Effector memory CD8-positive, alpha-beta T cell (primary cell): ENCODE measurements at regions not wholly inside any gene's neighbourhood (a gene's known extent, or its start where the extent isn't known, plus 50 kb on each side); places are given as distances from the start of the nearest gene placed in this dataset.
A peak's percentile ranks its signal among the peaks of the same experiment; 100 is the strongest.

Experiments used
- ATAC-seq: fragments of 150-1000 bp; cut with Tn5 transposase; replicated peaks from 2 replicates; pipeline ENCODE4 v1.10.0; 2021; ENCODE audit warnings: mild to moderate bottlenecking, moderate library complexity
- DNase-seq, 3 experiments: peaks; one replicate each; pipeline ENCODE4 v3.0.0; 2021
- H3K27ac Mint-ChIP-seq, 2 donors: one replicate each; pipeline ENCODE4 v1.8.0; 2022; ENCODE audit warnings: mild to moderate bottlenecking in 2 of 2, mixed read lengths in 2 of 2, moderate library complexity in 2 of 2
- H3K27me3 Mint-ChIP-seq, 2 donors: one replicate each; pipeline ENCODE4 v1.8.0; 2022; ENCODE audit warnings: mixed read lengths in 2 of 2
- H3K36me3 Mint-ChIP-seq: one replicate; pipeline ENCODE4 v1.8.0; 2022; ENCODE audit warnings: mild to moderate bottlenecking, moderate library complexity, mixed read lengths; ENCODE audit not compliant: insufficient read depth
- H3K4me1 Mint-ChIP-seq, 2 donors: one replicate each; pipeline ENCODE4 v1.8.0; 2022; ENCODE audit warnings: low read depth in 2 of 2, mixed read lengths in 2 of 2
- H3K4me3 Mint-ChIP-seq, 2 donors: one replicate each; pipeline ENCODE4 v1.8.0; 2022; ENCODE audit warnings: mild to moderate bottlenecking in 2 of 2, mixed read lengths in 2 of 2, moderate library complexity in 2 of 2
- H3K9me3 Mint-ChIP-seq, 2 donors: one replicate each; pipeline ENCODE4 v1.8.0; 2022; ENCODE audit warnings: mixed read lengths in 2 of 2

DNA sequence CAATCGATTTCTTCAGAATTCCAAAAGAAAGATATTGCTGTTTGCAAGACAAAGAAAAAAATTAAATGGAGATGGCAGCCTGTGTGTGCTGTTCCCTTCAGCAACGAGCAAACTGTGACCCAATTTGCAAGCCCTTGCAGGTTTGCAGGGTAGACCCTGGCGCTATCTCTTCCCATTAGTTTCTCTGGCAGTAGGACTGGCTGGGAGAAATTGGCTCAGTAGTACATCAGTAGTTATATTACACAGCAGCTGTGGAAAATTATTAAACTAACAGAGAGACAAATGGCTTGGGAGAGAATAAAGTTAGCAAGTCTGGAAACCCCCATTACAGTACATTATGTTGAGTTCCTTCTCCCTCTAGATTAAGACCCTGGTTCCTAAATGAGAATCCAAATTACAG is 116.4 kb upstream of the ITGB1 start:
- H3K4me1 Mint-ChIP-seq: peaks cover 2 to 3% of the 10 kb centered on the region in 2 donors
- H3K27ac Mint-ChIP-seq: no peak overlapping the region
- no peak overlapping the region for H3K4me3 Mint-ChIP-seq
- DNase-seq: no peak
- no peak for ATAC-seq
- H3K9me3 Mint-ChIP-seq: no peaks in the 10 kb centered on the region
- H3K36me3 Mint-ChIP-seq: no peaks in the 10 kb centered on the region
- no peaks in the 10 kb centered on the region for H3K27me3 Mint-ChIP-seq

- H3K27ac Mint-ChIP-seq: no peak overlapping the region
- H3K4me3 Mint-ChIP-seq: no peak overlapping the region
- DNase-seq (no peak), ATAC-seq (no peak)
- no peaks in the 10 kb centered on the region for H3K27me3 Mint-ChIP-seq
- no peaks in the 10 kb centered on the region for H3K9me3 Mint-ChIP-seq
- no peaks in the 10 kb centered on the region for H3K36me3 Mint-ChIP-seq
- H3K4me1 Mint-ChIP-seq: peaks cover 3 to 7% of the 10 kb centered on the region in 2 donors
Observed at GRCh38 chr10:33073641-33074415, 115.8 kb upstream of the ITGB1 start.

GRCh38 chr10:33071857-33072256 is 113.8 kb upstream of the ITGB1 start:
- ATAC-seq: no peak
- Mint-ChIP-seq H3K36me3 (no peaks in the 10 kb centered on the region), H3K27ac (no peak overlapping the region), H3K9me3 (no peaks in the 10 kb centered on the region), H3K4me1 (peaks cover 4 to 7% of the 10 kb centered on the region in 2 donors), H3K4me3 (no peak overlapping the region), H3K27me3 (no peaks in the 10 kb centered on the region)
- no peak for DNase-seq

GRCh38 chr10:33070101-33070500 is 112.1 kb upstream of the ITGB1 start:
- Mint-ChIP-seq H3K27ac (no peak overlapping the region), H3K4me3 (no peak overlapping the region), H3K27me3 (no peaks in the 10 kb centered on the region), H3K9me3 (no peaks in the 10 kb centered on the region), H3K4me1 (peaks cover 5 to 7% of the 10 kb centered on the region in 2 donors), H3K36me3 (no peaks in the 10 kb centered on the region)
- no peak for DNase-seq
- ATAC-seq: no peak

GRCh38 chr10:33067917-33068316 is 109.9 kb upstream of the ITGB1 start:
- DNase-seq: no peak
- H3K4me3 Mint-ChIP-seq: no peak overlapping the region
- no peaks in the 10 kb centered on the region for H3K9me3 Mint-ChIP-seq
- peaks cover 5 to 7% of the 10 kb centered on the region in 2 donors for H3K4me1 Mint-ChIP-seq
- H3K36me3 Mint-ChIP-seq: no peaks in the 10 kb centered on the region
- no peak overlapping the region for H3K27ac Mint-ChIP-seq
- no peak for ATAC-seq
- no peaks in the 10 kb centered on the region for H3K27me3 Mint-ChIP-seq

GRCh38 chr10:33067481-33067880 is 109.5 kb upstream of the ITGB1 start:
- Mint-ChIP-seq H3K27me3 (no peaks in the 10 kb centered on the region), H3K4me1 (peaks cover 5 to 7% of the 10 kb centered on the region in 2 donors), H3K27ac (no peak overlapping the region), H3K9me3 (peaks cover 0 to under 1% of the 10 kb centered on the region in 2 donors), H3K4me3 (no peak overlapping the region), H3K36me3 (no peaks in the 10 kb centered on the region)
- ATAC-seq: no peak
- no peak for DNase-seq

GRCh38 chr10:33066558-33067236 is 108.7 kb upstream of the ITGB1 start:
- no peak for DNase-seq
- Mint-ChIP-seq H3K9me3 (peaks cover 0 to 2% of the 10 kb centered on the region in 2 donors), H3K36me3 (no peaks in the 10 kb centered on the region), H3K27me3 (no peaks in the 10 kb centered on the region), H3K27ac (no peak overlapping the region), H3K4me1 (peaks cover 5 to 7% of the 10 kb centered on the region in 2 donors), H3K4me3 (no peak overlapping the region)
- ATAC-seq: no peak

- Mint-ChIP-seq H3K27ac (peak overlapping the region in 1 of 2 donors; percentile 16), H3K4me3 (no peak overlapping the region), H3K36me3 (no peaks in the 10 kb centered on the region), H3K27me3 (no peaks in the 10 kb centered on the region), H3K9me3 (peaks cover 0 to 2% of the 10 kb centered on the region in 2 donors), H3K4me1 (peaks cover 6 to 7% of the 10 kb centered on the region in 2 donors)
- DNase-seq (no peak), ATAC-seq (no peak)
Observed at GRCh38 chr10:33065111-33065510, 107.1 kb upstream of the ITGB1 start.

DNA sequence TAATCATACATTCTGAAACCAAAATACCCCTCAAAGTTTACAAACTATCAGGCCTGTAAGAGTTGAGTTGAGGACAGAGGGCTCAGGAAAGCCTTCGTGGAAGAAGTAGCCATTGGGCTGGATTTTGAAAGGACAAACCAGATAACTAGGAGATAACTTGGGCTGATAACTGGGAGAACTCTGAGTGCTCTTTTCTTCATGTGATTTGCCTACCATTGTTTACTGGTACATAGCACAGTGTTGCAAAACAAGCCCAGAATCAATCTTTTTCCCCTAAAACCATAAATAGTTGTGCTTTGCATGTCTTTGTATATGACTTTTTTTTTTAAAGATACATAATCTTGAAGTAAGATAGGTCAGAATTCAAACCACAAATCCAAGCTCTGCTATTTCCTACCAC is 106.7 kb upstream of the ITGB1 start:
- DNase-seq (no peak), ATAC-seq (no peak)
- H3K36me3 Mint-ChIP-seq: no peaks in the 10 kb centered on the region
- H3K9me3 Mint-ChIP-seq: peaks cover 0 to 2% of the 10 kb centered on the region in 2 donors
- no peak overlapping the region for H3K27ac Mint-ChIP-seq
- H3K4me1 Mint-ChIP-seq: peaks cover 6 to 7% of the 10 kb centered on the region in 2 donors
- no peak overlapping the region for H3K4me3 Mint-ChIP-seq
- no peaks in the 10 kb centered on the region for H3K27me3 Mint-ChIP-seq

GRCh38 chr10:33057620-33058019 is 99.6 kb upstream of the ITGB1 start:
- no peaks in the 10 kb centered on the region for H3K27me3 Mint-ChIP-seq
- no peaks in the 10 kb centered on the region for H3K36me3 Mint-ChIP-seq
- peaks cover 0 to 2% of the 10 kb centered on the region in 2 donors for H3K9me3 Mint-ChIP-seq
- no peak for ATAC-seq
- H3K4me1 Mint-ChIP-seq: peaks cover 4 to 13% of the 10 kb centered on the region in 2 donors
- H3K27ac Mint-ChIP-seq: no peak overlapping the region
- DNase-seq: no peak
- no peak overlapping the region for H3K4me3 Mint-ChIP-seq

DNA sequence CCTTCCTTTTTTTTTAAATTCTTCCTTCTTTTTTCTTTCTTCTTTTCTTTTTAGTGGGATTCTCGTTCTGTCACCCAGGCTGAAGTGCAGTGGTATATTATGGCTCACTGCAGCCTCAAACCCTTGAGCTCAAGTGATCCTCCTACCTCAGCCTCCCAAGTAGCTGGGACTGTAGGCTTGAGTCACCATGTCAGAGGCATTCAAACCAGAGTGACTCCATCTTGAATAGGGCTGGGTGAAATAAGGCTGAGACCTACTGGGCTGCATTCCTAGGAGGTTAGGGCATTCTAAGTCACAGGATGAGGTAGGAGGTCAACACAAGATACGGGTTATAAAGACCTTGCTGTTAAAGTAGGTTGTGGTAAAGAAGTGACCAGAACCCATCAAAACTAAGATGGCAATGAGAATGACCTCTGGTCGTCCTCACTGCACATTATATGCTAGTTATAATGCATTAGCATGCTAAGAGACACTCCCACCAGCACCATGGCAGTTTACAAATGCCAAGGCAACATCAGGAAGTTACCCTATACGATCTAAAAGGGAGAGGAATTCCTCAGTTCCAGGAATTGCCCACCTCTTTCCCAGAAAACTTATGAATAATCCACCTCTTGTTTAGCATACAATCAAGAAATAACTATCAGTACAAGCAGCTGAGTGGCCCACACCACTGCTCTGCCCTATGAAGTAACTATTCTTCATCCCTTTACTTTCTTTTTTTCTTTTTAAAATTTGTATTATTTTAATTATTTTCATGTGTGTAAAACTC is 99.0 kb upstream of the ITGB1 start:
- Mint-ChIP-seq H3K4me1 (peaks cover 8 to 16% of the 10 kb centered on the region in 2 donors), H3K27ac (no peak overlapping the region), H3K27me3 (no peaks in the 10 kb centered on the region), H3K4me3 (no peak overlapping the region), H3K9me3 (no peaks in the 10 kb centered on the region), H3K36me3 (no peaks in the 10 kb centered on the region)
- DNase-seq (no peak), ATAC-seq (no peak)

DNA sequence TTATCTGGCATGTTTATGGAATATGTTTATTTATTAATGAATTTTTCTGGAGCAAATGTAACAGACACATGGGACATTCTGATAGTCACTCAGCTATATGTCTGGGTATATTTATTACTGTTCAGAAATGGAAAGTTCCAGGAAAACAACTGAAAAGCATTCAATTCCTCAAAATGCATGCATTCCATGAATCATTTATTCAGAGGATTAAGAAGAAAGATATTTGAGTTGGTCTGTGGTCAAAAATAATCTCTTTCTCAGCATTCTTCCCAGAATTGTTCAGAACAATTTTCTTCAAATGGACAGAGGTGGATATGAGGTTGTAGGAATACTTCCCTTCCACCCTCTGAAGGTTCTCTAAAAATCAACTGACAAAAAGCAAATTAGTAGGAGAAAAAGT is 97.6 kb upstream of the ITGB1 start:
- DNase-seq: no peak
- no peaks in the 10 kb centered on the region for H3K27me3 Mint-ChIP-seq
- peak overlapping the region in 1 of 2 donors; percentile 72 for H3K27ac Mint-ChIP-seq
- H3K36me3 Mint-ChIP-seq: no peaks in the 10 kb centered on the region
- H3K4me1 Mint-ChIP-seq: peaks cover 14 to 24% of the 10 kb centered on the region in 2 donors
- H3K4me3 Mint-ChIP-seq: no peak overlapping the region
- no peaks in the 10 kb centered on the region for H3K9me3 Mint-ChIP-seq
- ATAC-seq: no peak

DNA sequence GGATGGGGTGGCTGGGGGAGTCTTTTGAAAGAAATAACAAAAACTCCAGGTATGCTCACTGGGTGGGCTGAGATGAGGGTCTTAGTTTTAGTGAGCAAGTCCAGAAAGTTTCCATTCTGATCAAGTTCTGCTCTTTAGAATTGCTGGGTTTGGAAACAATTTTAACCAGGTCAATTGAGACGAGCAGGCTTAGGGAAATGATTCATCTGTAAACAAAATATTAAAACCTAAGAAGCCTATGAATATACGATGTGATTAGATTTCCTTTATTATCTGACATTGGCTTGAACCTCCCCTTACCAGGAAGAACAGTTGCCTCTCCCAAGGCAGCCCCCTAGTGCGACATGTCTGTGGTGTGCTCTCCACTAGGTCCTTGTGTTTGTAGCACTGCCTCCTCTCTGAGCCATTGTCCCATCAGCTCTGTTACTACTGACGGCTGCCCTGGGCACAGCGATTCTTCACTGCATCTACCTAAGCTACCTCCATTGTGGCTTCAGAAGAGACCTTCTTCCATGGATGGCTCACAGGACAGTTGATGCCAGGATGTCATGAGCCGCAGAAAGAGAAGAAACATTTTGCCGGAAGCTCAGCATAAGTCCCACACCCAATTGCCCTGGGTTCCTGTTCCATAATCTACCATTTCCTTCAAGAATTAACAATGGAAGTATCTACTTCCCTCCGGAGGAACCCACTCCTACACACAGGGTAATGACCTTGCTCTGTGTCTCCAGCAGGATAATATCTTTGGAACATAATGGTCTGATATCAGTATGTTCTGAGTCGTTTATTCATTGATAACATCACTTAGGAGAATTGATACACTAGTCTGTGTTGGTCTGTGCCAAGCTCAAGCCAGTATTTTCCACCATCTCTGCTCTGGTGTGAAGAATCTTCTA is 95.1 kb upstream of the ITGB1 start:
- DNase-seq (no peak), ATAC-seq (no peak)
- peaks cover 19 to 28% of the 10 kb centered on the region in 2 donors for H3K4me1 Mint-ChIP-seq
- peaks cover 4% of the 10 kb centered on the region for H3K36me3 Mint-ChIP-seq
- peak overlapping the region; percentile 29 to 57 for H3K27ac Mint-ChIP-seq
- no peaks in the 10 kb centered on the region for H3K9me3 Mint-ChIP-seq
- H3K27me3 Mint-ChIP-seq: no peaks in the 10 kb centered on the region
- H3K4me3 Mint-ChIP-seq: no peak overlapping the region
